GM21723 (cell line): ENCODE measurements at regions not wholly inside any gene's neighbourhood (a gene's known extent, or its start where the extent isn't known, plus 50 kb on each side); places are given as distances from the start of the nearest gene placed in this dataset.

Source experiments
- ATAC-seq: cut with Tn5 transposase; IDR thresholded peaks from one replicate; pipeline ENCODE4 v1.9.1; 2021; ENCODE audit warnings: mild to moderate bottlenecking, moderate library complexity; ENCODE audit not compliant: unreplicated experiment

- ATAC-seq: no peak
Measured at GRCh38 chr18:24773101-24773500, 312.7 kb downstream of the HRH4 start.

DNA sequence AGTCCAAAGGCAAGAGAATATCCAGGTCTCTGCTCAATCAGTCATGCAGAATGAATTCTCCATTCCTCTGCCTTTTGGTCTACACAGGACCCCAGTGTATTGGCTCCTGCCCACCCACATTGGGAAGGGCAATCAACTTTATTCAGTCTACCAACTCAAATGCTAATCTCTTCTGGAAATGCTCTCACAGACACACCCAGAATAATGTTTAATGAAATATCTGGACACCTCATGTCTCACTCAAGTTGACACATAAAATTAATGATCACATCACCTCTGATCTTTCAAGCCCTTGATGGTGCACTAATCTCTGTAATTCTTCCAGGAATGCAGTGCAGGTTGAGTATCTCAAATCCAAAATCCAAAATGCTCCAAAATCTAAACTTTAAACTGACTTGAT lies 315.6 kb downstream of the HRH4 start:
- no peak for ATAC-seq

DNA sequence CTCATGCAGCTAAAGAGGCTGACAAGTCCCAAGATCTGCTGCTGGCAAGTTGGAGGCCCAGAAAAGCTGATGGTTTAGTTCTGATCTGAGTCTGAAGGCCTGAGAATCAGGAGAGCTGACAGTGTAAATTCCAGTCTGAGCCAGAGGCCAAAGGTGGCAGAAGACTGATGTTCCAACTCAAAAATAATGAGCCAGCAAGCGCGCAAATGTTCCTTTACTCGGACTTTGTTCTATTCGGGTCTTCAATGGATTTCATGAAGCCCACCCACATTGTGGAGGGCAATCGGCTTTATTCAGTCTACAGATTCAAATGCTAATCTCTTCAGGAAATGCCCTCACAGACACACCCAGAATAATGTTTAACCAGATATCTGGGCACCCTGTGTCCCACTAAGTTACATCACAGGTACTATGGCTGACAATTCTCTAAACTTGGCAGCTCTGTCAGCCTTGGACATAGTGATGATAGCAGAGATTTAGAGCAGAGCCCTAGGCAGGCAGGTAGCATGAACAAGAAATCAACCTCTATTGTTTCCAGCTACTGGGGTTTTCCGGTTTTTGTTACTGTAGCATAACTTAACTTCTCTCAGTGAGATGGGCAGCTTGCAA lies 318.5 kb downstream of the HRH4 start:
- ATAC-seq: no peak

- no peak for ATAC-seq
Measured at GRCh38 chr18:24782566-24782965, 322.1 kb downstream of the HRH4 start.

DNA sequence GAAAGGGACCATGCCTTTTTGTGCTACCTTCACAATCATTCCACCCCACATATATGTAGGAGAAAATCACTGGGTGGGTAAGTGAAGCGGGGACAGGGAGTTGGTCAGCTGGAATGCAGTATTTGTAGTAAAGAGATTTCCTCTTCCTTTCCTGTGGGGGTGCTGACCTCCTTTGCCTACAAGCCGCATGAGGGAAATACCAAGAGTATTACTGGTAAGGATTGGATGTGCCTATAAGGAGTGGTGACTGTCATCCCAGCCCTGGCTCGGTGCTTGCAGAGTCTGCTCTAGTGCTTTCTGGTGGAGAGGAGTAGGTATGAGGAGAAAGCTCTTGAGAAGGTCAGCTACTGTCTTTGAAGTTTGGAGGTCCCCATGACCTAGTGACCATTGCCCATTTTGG lies 324.6 kb downstream of the HRH4 start:
- ATAC-seq: no peak

DNA sequence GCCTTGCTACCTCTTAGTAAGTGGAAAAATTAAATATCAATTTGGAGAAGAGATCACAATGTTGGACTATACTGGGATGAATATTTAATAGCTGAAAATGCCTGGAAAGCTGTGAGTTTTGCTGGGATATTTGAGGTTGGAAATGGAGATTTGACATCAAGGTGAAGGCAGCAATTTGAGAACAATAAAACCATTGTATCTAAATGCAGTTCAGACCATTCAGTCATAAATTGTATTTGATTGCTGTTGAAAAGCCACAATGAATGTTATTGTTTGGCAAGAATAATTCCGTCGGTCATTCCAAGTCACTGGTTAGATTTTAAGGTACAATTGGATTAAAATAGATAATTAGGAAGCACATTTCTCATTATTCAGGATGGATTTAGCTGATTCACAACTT lies 325.6 kb downstream of the HRH4 start:
- ATAC-seq: no peak

- no peak for ATAC-seq
Measured at GRCh38 chr18:24790347-24790746, 329.9 kb downstream of the HRH4 start.

- ATAC-seq: no peak
Measured at GRCh38 chr18:24791751-24792545, 331.5 kb downstream of the HRH4 start.

DNA sequence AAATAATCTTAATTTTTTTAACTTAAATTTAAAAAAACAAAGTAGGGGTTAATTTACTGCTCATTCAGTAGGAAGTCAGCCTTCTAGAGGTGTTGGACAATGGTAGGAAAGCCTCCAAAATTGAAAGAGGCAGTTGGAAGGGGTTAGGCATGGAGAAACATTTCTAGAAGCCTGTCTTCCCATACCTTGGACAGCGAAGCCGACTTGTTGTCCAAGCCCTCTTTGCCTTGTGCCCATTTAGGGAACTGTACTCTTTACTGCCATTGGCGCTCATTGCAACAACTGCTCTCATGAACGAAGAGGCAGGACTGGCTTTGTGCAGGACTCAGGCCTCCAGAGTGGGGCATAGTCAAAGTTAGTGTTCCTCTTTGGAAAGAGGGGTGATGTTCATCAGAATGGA lies 333.3 kb downstream of the HRH4 start:
- no peak for ATAC-seq

GRCh38 chr18:24795129-24795528 lies 334.7 kb downstream of the HRH4 start:
- ATAC-seq: no peak

DNA sequence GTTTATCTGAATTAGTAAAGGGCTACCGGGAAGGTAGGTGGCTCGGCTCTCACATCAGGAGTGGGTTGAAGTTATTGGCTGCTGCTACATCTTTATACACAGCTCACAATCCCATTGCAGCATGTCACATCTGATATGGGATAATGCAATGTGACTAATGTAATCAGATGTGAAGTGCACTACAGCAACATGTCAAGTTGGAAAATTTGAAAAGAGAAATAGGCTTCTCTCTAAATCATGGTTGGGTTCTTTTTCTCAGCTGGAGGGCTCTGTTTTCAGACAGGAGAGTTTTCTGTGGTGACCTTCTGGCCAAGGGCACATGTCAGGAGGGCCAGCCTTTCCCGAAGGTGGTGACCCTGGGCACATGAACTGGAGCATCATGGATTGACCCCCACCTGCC lies 337.5 kb downstream of the HRH4 start:
- no peak for ATAC-seq

DNA sequence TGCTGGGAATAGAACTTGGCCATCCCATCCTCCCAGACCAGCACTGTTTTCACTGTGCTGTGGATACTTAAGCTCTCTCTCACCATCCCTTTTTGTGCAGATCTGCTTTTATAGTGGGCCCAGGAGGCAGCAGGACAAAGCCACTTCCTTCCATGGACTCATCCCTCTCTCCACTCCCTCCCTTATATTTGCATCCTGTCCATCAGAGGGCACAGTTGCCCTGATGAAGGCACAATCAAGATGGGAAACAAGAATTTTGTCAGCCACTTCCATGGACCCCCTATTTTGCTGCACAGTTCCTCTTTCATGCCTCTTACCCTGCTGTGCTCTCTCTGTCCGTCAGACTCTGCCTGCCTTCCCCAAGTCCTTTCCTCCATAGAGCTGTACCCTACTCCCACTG lies 338.7 kb downstream of the HRH4 start:
- ATAC-seq: no peak

GRCh38 chr18:24799720-24800119 lies 339.3 kb downstream of the HRH4 start:
- ATAC-seq: no peak

GRCh38 chr18:24801001-24801400 lies 340.6 kb downstream of the HRH4 start:
- no peak for ATAC-seq

DNA sequence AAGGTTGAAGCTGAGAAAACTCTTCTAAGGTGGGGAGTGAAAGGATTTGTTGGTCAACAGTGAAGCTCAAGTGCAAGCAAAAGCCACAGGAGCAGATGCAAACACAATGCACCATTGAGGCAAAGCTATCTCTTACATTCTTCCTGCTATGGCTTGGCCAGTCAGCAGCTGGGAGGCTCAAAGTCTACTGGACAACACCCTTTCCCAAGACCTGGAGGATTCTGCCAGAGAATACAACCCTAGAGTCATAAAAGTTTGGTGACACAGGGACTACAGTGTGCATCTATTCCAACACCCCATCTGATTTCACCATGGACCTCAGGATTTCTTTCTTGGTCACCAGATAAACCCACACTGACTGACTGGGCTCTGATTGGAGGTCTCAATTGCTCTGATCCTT lies 342.0 kb downstream of the HRH4 start:
- ATAC-seq: no peak

GRCh38 chr18:24805156-24805555 lies 344.7 kb downstream of the HRH4 start:
- no peak for ATAC-seq

GRCh38 chr18:24809173-24809950 lies 348.9 kb downstream of the HRH4 start:
- no peak for ATAC-seq

DNA sequence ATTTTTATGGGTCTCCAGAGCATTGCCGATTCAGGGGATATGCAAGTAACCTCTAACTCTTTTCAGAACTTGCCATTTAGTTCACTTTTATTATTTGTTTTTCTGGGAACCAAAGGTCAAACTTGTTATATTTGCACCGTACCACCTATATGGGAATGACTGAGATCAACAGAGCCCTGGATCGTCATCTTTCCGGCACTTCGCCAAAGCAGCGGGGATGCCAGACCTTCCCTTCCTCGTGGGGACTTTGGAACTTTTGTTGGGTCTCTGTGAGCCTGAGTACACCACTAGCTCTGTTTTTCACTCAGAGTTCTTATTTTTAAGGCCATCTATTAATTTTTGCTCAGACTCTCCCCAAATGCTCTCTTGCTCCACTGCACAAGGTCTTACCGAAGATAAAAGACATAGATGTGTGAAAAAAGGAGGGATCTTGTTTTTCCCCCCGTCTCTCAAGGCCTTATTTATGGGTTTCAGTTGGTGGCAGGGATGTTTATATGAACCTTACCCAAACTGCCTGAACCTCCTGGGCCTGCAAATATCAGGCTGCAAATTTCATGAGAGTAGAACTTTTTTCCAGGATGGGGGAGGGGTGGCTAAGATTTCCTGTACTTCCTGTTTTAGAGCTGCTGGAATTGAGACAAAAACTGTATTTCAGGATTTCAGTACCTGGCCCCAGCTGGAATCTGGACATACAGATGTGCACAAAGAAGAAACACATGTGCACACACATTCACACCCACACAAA lies 350.3 kb downstream of the HRH4 start:
- no peak for ATAC-seq

DNA sequence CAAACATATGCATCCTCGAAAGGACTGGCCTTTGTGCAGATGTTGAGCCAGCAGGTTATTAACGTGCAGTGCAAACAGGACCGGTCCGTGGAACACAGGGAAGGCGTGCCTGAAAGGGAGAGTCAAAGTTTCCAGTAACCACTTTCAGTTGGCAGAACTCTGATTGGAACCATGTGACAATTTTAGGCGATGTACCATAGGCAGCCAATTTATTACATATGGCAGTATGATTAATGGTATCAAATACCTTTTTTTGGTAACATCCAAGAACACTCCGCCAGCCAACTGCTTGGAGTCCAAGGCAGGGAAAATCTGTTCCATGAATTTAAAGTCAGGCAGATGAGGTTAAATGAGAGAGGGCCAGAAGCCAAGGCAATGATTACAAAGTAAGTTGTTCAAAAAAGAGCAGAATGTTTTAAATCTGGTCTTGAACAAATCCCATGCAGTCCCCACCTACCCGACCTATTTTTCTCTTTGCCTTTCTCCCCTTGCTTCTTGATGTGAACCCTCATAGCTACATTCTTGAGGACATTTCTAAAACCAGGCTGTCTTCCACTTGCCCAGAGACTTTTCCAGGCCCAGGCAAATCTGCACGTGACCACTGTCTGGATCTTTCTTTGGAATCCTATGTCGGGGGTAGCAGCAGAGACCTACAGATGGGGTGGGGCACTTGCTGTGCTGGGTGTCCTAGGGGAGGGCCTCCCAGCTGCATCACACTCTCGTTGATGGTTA lies 351.7 kb downstream of the HRH4 start:
- ATAC-seq: no peak

GRCh38 chr18:24814521-24814920 lies 354.1 kb downstream of the HRH4 start:
- no peak for ATAC-seq

DNA sequence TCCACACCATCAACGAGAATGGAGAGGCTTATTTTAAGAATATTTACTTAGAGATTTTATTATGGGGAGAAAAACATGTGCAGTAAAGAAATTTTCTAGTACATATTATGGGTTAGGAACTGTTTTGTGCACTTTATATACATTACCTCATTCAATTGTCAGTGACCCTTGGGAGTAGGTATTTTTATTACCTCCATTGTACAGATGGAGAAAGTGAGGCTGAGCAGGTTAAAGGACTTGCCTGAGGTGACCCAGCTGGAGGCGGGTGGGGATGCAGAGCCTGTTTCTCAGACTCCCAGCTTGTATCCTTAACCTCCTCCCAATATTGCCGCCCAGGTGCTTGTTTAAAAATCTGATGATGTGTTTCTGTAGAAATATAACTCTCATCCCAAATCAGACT lies 356.7 kb downstream of the HRH4 start:
- no peak for ATAC-seq
